Fibroblast of skin of abdomen (primary cell): ENCODE measurements at regions not wholly inside any gene's neighbourhood (a gene's known extent, or its start where the extent isn't known, plus 50 kb on each side); places are given as distances from the start of the nearest gene placed in this dataset.

ENCODE experiments used
- DNase-seq: peaks from one replicate; pipeline ENCODE4 v3.0.0-alpha.2; 2013

DNA sequence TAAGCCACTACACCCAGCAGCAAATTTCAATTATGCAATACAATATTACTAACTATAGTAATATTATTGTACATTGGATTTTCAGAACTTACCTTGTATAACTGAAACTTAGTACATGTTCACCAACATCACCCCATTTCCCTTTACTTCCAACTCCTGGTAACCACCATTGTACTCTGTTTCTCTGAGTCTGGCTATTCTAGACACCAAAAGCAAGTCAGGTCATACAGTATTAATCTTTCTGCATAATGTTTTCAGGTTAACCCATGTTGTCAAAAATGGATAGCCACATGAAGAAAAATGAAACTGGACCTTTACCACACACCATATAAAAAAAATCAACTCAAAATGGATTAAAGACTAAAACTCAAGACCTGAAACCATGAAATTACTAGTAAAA, 558.2 kb downstream of the MMUT start:
- DNase-seq, result no peak

DNA sequence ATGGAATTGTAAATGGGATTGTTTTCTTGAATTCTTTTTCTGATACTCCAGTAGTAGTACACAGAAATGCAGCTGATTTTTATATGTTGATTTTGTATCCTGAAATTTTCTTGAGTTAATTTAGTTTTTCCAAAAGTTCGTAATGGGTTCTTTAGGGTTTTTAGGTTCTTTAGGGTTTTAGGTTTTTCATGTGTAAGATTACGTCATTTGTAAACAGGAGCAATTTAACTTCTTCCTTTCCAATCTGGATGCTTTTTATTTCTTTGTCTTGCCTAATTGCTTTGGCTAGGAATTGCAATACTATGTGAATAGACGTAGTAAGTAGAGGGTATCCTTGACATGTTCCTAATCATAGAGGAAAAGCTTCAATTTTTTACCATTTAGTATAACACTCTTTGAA, 568.6 kb downstream of the MMUT start:
- no peak for DNase-seq

DNA sequence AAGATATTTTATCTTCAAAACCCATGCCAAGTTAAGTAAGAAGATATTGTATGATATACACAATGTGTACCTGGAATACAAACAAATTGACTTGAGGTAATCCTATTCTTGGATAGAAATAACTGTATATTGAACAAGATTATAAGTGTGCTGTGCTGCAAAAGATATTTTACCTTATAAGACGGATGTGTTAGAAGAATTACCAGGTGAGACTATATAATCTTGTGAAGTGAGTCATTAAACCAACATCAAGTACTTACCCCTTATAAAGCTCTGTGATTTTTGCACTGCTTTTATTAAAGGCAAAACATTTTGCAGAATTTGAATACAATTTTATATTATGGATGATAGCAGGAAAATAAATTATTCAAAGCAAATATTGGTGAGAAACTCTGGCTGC, 570.0 kb downstream of the MMUT start:
- no peak for DNase-seq

DNA sequence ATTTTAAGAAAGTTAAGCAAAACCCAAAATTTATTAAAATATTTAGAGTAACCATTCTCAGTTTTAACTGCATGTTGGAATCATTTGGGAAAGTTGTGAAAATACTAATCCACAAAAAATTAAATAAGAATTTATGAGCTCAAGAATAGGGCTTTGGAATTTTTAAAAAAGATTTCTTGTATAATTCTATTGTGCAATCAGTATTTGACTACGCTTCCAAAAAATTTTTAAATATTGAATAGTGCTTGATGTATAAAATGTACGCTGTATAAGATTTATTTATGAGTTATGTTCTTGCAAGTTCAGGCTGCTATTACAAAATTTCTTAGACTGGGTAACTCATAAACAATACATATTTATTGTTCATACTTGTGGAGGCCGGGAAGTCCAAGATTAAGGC, 571.7 kb downstream of the MMUT start:
- no peak for DNase-seq

DNA sequence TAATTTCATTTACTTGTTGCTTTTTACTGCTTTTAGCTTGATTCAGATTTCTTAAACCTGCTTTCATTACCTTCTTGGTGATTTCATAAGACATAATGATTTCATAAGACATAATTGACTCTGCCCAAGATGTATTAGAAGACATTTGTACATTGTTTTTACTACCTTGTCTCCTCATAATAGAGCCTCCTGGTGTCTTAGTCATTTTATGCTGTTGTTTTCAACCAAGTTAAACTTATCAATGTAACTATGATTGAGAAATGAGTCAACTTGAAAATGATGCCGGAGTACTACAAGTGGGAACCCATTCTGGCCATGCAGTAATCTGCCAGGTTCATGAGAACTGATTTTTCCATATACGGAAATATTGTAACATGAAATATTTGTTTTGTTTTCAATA, 573.6 kb downstream of the MMUT start:
- DNase-seq, result no peak

DNA sequence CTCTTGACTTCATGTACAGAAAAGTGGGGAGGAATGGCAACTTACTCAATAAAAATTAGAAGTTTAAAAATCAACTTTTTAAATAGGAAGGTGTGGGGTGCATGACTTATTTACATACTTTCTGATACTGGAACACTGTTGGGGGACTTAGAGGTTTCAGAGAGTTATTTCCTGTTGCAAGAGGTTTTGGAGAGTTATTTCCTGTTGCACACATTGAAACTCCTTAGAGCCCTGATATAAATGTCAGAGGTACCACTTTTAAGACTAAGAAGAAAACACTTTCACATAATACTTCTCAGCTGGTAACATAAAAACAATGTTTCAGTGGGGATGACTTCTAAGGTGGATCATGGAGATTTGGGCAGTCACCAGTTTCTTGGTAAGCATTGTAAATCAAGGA, 579.9 kb downstream of the MMUT start:
- DNase-seq, result no peak

DNA sequence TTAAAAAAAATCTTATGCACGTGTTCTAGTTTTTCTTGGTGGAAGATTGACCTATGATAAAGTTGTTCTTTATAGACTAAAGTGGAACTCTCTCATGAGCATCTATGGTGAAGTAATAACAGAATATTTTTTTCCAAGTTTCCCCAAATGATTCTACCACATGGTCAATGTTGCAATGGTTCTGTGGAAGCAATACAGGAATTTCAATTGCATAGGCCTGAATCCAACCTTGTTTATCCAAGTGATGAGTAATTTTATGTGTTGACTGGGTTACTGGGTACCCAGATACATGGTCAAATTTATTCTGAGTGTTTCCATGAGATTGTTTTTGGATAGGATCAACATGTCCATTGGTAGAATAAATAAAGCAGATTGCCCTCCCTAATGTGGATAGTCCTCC, 581.5 kb downstream of the MMUT start:
- no peak for DNase-seq

DNA sequence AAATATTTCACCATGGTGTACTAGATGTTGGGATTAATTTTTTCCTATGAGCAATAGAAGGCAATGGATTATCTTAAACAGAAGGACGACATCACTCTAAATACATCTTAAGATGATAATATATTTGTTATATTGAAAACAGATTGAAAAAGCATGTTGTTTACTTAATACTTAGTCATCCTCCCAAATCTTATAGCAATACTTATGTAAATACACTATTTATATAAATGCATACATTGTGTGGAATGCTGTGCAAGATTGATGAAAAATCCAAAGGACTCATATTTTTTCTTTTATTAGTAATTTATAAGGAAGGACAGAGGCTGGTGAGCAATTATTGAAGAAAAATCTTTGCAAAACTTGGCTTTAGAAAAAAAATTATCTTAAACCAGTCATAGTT, 593.5 kb downstream of the MMUT start:
- DNase-seq, result no peak

DNA sequence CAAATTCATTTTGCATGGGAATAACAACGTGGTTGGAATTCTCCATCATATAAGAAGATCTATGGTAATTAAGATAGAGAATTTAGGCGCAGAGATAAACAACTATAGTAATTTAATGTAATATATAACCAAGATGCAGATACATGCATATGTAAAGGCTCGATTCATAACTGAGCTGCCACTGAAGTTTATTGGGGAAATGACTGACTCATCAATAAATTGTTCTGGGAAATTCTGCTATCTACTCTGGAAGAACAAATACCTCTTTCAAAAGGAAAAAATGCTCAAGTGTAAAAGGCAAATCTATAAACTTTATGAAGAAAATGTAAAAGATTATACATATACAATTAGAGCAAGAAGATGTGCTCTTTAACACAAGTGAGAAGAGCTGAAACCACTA, 596.4 kb downstream of the MMUT start:
- DNase-seq, result no peak

DNA sequence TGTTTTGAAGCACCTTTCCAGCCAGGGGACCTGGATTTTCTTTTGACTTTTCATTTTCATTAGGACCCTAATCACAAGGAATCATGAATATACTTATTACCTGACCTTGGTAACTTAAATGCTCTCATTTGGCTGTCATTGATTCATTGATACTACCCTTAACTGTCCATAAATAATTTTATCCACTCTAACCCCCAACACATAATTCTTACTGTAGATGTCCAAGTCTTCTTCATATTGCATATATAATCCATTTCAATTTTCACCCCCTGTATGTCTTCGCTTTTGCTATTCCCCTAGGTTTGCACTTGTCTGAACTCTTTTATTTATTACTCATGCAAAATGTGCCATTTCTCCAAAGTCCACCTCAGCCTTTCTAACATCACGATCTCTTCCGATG, 602.9 kb downstream of the MMUT start:
- no peak for DNase-seq

DNA sequence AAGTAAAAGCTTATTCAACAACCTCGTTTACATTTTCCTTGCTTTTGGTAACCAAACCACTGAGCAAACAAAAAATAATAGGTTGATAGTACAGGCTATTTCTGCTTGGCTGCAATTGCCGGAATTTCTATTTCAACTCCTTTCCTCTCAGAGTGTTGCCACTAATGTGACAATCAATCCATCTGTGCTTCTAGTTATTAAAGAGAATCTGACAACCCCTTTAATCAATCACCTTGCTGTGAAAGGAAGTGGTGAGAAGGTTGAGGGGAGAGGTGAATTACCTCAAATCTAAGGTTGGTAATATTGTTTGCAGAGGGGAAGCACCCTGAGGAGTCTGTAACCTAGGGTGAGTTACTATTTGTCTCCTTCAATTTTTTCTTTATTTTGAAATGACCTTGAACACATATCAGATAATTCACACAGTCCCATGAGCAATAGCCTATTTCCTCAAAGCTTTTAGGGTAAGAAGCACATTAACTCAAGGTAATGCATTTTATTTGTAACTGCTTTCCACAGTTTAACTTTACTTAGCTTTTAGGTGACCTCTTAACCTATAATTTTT, 603.4 kb downstream of the MMUT start:
- DNase-seq, result no peak

DNA sequence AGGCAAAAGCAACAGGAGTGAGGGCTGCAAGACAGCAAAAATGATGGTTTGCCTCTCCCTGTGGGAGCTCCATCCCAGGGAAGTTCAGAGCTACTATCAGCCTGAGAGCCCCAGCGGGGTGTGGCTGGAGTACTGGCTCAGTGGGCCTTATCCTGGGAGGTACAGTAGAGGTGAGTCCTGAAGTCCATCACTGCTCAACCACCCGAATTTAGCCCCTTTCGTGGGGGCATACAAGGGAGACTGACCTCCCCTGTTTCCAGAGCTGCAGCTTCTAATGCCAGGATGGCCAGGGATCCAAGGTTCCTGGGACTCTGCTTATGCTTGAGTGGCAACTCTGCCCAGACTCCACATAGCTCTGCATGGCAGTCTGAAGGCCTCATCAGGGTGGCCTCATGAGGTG, 617.8 kb downstream of the MMUT start:
- DNase-seq, result no peak

DNA sequence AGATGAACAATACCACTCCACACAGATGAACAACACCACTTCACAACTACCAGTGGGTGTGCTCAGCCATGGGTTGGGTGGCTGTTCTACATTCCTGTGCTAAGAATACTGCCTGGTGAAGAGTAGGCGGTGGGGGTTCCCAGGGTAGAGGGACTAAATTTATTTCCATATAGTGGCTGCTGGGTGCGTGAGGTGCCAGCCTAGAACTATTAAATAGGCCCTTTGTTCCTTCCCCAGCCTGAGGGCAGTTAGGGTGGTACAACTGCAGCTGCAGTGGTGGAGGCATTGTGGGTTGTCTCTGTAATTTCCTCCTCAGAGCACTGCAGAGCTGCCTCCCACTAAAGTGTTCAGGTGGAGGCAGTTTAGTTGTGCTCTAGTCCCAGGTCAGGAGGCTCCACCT, 618.4 kb downstream of the MMUT start:
- no peak for DNase-seq

DNA sequence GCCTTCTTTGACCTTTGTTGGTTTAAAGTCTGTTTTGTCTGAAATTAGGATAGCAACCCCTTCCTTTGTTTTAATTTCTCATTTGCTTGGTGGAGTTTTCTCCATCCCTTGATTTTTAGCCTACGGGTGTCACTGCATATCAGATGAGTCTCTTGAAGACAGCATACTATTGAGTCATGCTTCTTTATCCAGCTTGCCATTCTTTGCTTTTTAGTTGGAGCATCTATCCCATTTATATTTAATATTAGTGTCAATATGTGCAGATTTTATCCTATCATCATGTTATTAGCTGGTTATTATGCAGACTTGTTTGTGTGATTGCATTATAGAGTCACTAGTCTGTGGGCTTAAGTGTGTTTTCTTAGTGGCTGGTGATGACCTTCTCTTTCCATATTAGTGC, 622.2 kb downstream of the MMUT start:
- DNase-seq, result no peak

DNA sequence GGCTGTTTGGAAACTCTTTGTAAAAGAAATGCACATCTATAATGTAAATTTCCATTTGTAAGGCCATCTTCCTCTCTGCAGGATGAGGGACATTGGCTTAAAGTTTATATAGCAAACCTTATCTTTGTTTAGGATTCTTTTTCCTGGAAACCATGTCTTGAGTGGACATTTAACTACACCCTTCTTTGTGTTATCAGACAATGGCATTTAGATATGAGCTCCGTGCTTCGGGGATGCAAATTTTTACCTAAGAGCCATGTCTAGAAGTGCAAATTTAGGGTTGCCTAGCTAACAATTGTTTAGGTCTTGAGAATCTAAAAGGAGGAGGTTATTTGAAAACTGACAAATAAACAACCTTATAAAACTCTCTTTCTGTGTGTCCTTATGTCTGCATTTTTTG, 623.8 kb downstream of the MMUT start:
- no peak for DNase-seq

DNA sequence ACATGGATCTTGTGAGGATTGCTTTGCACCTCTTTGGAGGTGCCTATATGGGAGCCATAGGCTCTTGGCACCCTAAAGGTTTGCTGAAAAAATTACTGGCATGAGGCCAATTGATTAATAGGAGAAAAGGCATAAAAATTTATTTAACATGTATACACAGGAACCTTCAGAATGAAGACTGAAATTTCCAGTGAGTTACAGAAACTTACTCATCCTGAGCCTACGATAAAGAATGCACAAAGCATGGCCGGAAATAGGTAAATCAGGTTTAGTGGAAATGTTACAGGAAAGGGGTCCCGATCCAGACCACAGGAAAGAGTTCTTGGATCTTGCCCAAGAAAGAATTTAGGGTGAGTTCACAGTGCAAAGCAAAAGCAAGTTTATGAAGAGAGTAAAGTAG, 625.3 kb downstream of the MMUT start:
- no peak for DNase-seq

DNA sequence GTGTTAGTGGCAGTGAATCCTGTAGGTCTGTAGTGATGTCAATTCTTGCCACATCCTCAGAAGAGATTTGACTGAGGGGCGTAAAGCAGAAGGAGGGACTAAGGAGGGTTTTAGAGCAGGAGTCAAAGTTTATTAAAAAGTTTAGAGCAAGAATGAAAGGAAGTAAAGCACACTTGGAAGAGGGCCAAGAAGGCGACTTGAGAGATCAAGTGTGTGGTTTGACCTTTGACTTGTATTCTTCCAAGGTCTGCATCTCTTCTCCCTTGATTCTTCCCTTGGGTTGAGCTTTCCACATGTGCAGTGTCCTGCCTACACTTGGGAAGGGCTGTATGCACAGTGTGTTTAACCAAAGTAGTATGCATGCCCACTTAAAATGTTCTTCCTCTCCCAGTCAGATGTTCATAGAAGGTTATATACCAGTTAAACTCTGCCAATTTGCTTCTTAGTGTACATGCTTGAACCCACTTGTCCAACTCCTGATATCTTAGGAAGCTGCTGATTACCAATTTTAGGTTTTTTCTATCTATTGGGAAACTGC, 627.6 kb downstream of the MMUT start:
- DNase-seq, result no peak

DNA sequence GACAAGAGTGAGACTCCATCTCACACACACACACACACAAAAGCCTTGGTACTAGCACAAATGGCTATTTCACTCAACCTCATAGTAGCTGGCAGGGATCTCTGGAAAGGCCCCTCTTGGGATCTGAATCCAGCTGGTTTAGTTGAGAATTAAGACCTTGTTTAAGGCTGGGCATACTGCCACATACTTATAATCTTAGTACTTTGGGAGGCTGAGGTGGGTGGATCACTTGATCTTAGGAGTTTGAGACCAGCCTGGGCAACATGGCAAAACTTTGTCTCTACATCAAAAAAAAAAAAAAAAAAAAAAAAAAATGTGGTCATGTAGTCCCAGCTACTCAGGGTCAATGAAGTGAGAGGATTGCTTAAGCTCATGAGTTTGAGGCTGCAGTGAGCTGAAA, 628.3 kb downstream of the MMUT start:
- peak; percentile 11 for DNase-seq

DNA sequence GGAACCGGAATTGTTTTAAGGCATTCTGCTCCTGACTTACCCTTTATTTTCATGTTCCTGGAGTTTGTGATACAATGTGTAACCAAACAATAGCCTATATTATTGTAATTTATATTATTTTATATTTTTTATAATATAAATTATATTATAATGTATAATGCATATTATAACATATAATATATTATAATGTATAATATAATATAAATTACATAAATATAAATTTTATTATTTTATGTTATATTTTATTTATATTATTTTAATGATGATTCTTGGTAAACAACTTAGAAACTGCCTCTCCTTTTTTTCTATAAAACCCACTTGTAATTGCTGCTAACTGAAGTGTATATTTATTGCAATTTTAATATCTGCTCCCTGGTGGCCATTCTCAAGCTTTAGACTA, 629.1 kb downstream of the MMUT start:
- DNase-seq, result no peak

DNA sequence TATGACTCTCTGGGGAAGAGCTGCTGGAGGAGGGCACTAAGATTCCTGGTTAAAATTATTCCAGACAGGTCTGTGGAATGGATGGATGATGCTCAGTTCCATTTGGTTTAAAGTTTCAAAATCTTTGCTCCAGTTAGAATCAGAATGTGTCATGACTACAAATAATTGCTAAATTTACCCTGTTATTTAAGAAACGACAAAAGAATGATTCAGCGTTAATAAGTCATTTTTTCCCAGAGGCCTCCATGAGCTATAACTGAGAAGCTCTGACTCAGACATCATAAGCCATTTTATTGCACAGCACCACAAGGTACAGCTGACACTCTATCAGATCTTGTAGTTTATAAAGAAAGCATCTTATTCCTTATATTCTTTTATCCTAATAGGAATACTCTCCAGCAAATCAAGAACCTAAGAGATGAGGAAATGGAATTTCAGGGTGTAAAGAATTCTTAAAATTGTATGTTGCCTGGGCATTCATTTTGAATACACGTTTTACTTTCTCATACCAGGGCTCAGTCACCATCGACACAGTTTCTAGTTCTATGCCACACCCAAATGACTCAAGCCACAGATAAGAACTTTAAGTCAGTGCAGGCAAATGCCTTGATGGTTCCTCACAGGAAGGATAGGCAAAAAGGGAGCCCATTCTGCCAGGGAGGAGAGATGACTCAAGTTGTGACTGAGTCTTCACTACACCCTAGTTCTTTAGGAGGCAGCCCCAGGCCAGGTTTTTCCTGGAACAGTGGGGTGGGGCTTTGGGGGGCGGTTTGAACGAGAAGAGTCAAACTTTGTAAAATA, 636.0 kb downstream of the MMUT start:
- DNase-seq, result peak; percentile 93

DNA sequence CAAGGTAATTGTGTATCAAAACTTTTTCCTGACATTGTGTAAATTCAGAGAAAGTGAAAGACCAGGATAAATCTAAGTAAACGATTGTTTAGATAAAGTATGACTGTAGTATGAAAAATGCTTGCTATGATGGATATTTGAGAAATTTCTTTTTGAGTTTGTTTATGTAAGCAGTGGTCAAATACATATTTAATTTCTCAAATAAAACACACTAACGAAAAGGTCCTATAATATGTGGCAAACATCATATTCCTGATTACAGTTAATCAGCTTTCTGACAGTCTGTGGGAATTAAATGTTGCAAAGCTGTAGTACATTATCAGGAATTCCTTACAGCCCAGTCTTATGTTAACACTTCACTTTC, 636.9 kb downstream of the MMUT start:
- no peak for DNase-seq

DNA sequence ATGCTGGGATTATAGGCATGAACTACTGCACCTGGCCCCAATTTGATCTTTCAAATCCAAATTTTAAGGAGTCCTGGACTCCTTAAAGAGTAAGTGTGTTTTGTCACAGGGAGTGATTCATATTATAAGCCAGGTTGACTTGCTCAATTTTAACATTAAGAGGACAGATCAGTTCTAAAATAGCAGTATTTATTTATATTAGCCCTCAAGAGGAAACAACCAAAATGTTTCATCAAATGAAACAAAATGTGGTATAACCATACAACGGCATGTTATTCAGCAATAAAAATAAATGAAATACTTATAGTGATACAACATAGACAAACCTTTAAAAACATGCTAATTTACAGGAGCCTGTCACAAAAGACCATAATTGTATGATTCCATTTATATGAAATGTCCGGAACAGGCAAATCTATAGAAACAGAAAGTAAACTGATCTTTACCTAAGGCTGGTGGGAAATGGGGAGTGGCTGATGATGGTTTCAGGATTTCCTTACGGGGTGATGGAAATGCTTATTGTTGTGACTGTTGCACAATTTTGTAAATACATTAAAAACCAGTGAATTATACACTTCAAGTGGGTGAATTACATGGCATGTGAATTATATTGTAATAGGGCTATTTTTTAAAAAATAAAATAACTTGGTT, 637.4 kb downstream of the MMUT start:
- DNase-seq, result no peak

DNA sequence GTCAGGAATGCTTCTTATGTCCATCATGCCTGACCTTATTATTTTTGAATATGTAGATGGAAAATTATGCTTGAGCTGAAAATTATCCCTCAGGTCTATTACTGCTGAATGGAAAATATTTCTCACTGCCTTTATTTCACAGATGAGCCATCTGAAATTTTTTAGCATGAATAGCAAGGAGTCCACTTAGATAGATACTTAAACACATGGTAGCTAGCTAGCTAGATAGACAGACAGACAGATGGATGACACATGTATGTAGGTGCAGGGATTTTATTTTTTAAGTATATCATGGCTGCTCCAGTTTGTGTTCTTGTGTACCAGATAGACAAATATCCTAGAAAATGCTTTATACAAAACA, 645.0 kb downstream of the MMUT start:
- DNase-seq, result no peak

DNA sequence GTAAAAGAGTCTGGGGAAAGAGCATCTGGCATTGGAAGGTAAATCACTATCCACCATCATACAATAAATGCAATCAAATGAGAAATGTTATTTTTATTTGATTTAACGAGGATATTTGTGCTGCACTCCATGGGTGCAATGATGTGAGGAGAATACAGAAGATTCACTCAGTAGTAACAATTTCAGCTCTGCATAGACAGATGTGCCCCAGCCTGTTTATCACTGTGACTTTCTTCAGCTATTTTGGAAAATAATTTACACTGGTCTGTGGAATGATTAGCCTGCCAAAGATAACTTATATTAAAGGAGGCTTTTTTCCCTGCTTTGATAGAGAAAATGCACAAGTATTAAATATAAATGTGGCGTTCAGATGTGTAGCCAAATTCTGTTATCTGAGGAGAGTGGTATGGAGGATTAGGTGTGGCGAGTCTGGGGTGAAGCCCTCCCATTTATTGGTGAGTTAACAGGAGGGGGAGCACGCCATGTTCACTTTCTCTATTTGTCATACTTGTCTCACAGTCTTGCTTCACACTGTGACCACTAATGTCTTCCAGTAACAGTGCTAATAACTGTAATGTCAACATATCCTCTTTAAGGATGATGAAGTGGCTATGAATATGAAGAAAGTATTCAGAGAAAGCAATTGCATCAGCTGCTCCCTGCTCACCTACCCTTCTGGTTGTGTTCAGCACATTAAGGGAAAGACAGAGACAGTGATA, 645.6 kb downstream of the MMUT start:
- DNase-seq, result peak; percentile 84
